B cell (primary cell): ENCODE measurements at regions not wholly inside any gene's neighbourhood (a gene's known extent, or its start where the extent isn't known, plus 50 kb on each side); places are given as distances from the start of the nearest gene placed in this dataset.

Experiments
- ATAC-seq: fragments of 200-7000 bp; cut with Tn5 transposase; one replicate; pipeline ENCODE4 v1.10.0; 2021; ENCODE audit warnings: low read depth, mild to moderate bottlenecking, moderate number of reproducible peaks, moderate library complexity
- CTCF ChIA-PET: fragments of 350-600 bp; sonication (Branson Sonifier 250); formaldehyde crosslinking; loops from one replicate; lab custom pipeline; 2021; ENCODE audit warnings: antibody characterized with exemption, inconsistent platforms; lab: Charles Lee
- POLR2A ChIA-PET: fragments of 350-600 bp; sonication (Branson Sonifier 250); formaldehyde crosslinking; loops from one replicate; lab custom pipeline; 2021; ENCODE audit warnings: antibody characterized with exemption; lab: Charles Lee
- DNase-seq: peaks from one replicate; pipeline ENCODE4 v3.0.0; 2013
- H2AFZ ChIP-seq: 2 replicates; pipeline ENCODE4 v1.6.1; 2012; ENCODE audit warnings: mild to moderate bottlenecking, low read depth, low read length; ENCODE audit not compliant: insufficient read depth, poor library complexity, severe bottlenecking
- H3K27ac ChIP-seq, 2 donors: 1 replicate in 1 of 2; 2 replicates in 1 of 2; pipeline ENCODE4 v1.5.1; 2012 to 2013; ENCODE audit warnings: low read length in 2 of 2, mild to moderate bottlenecking in 2 of 2, moderate library complexity in 1 of 2
- H3K27me3 ChIP-seq, 4 experiments: fragments of 200-600 bp in 1 of 4; sonication (generic) in 1 of 4; replicated peaks in 1 of 4; 1 replicate in 2 of 4; 2 replicates in 2 of 4; pipeline versions ENCODE4 v1.6.1 to v1.7.0; 2013 to 2016; ENCODE audit warnings: low read length in 3 of 4, mild to moderate bottlenecking in 2 of 4, mixed read lengths in 1 of 4, moderate library complexity in 1 of 4; ENCODE audit not compliant: insufficient read depth in 4 of 4, control insufficient read depth in 3 of 4; ENCODE audit errors: control extremely low read depth in 1 of 4
- H3K36me3 ChIP-seq, 2 experiments: replicated peaks in 1 of 2; 1 replicate in 1 of 2; 2 replicates in 1 of 2; pipeline versions ENCODE4 v1.6.1 to v1.7.1; 2013; ENCODE audit warnings: low read length in 1 of 2; ENCODE audit not compliant: insufficient read depth in 2 of 2, control insufficient read depth in 1 of 2; ENCODE audit errors: control extremely low read depth in 1 of 2, extremely low read depth in 1 of 2
- H3K4me1 ChIP-seq, 2 donors: fragments of 200-600 bp in 1 of 2; sonication (generic) in 1 of 2; 1 replicate in 1 of 2; 2 replicates in 1 of 2; pipeline versions ENCODE4 v1.5.1 to v1.6.1; 2013 to 2017; ENCODE audit warnings: low read length in 2 of 2; ENCODE audit not compliant: control insufficient read depth in 2 of 2, insufficient read depth in 2 of 2
- H3K4me2 ChIP-seq: replicated peaks from 2 replicates; pipeline ENCODE3; 2012; ENCODE audit warnings: mild to moderate bottlenecking, low read depth, low read length; ENCODE audit not compliant: poor library complexity, severe bottlenecking
- H3K4me3 ChIP-seq, 5 experiments: fragments of 200-600 bp in 1 of 5; sonication (generic) in 1 of 5; 1 replicate in 3 of 5; 2 replicates in 2 of 5; pipeline versions ENCODE4 v1.5.1 to v1.7.0; 2011 to 2016; ENCODE audit warnings: low read length in 4 of 5, mild to moderate bottlenecking in 4 of 5, low read depth in 2 of 5, control low read depth in 1 of 5, moderate library complexity in 1 of 5; ENCODE audit not compliant: insufficient read depth in 1 of 5; ENCODE audit errors: control extremely low read depth in 1 of 5, extremely low read depth in 1 of 5
- H3K79me2 ChIP-seq: fragments of 200-600 bp; sonication (generic); one replicate; pipeline ENCODE4 v1.6.0; 2016; ENCODE audit warnings: low read length; ENCODE audit not compliant: control insufficient read depth, insufficient read depth
- H3K9ac ChIP-seq: fragments of 200-600 bp; sonication (generic); 2 replicates; pipeline ENCODE4 v1.6.1; 2017; ENCODE audit warnings: mild to moderate bottlenecking, low read length, moderate library complexity
- H3K9me3 ChIP-seq, 3 donors: one replicate each; pipeline versions ENCODE4 v1.6.1 to v1.7.1; 2013; ENCODE audit warnings: low read length in 2 of 3; ENCODE audit not compliant: control insufficient read depth in 2 of 3, insufficient read depth in 1 of 3; ENCODE audit errors: control extremely low read depth in 1 of 3
- H4K20me1 ChIP-seq: 2 replicates; pipeline ENCODE4 v1.6.0; 2012; ENCODE audit warnings: mild to moderate bottlenecking, low read length; ENCODE audit not compliant: insufficient read depth, control insufficient read depth, poor library complexity, severe bottlenecking
- H3K27ac Mint-ChIP-seq: one replicate; pipeline ENCODE4 v1.8.0; 2021; ENCODE audit warnings: mixed read lengths
- H3K27me3 Mint-ChIP-seq: one replicate; pipeline ENCODE4 v1.8.0; 2021; ENCODE audit warnings: mixed read lengths
- H3K4me1 Mint-ChIP-seq: one replicate; pipeline ENCODE4 v1.8.0; 2021; ENCODE audit warnings: mixed read lengths
- H3K4me3 Mint-ChIP-seq: one replicate; pipeline ENCODE4 v1.8.0; 2021; ENCODE audit warnings: mixed read lengths
- H3K9me3 Mint-ChIP-seq: one replicate; pipeline ENCODE4 v1.8.0; 2022; ENCODE audit warnings: mixed read lengths; ENCODE audit not compliant: insufficient read depth
- EZH2 ChIP-seq: IDR thresholded peaks from 2 replicates; pipeline ENCODE4 v1.6.1; 2012; ENCODE audit warnings: borderline replicate concordance, low read depth, mild to moderate bottlenecking, moderate library complexity, low read length; ENCODE audit not compliant: insufficient read depth, poor library complexity, severe bottlenecking
- WGBS: methylation state at CpG from one replicate; pipeline ENCODE4 v1.1.5; 2013; ENCODE audit warnings: missing lambda C conversion rate; ENCODE audit not compliant: insufficient coverage; 5-methylcytosine and 5-hydroxymethylcytosine counted together
- intact Hi-C: fragments of 100-400 bp; cut with micrococcal nuclease; formaldehyde crosslinking; loops from one replicate; pipeline ENCODE4 v1.10.0; 2022
- TF ChIP-seq, protein P1 (sequence below): fragments of 200-600 bp; IDR thresholded peaks from one replicate; pipeline ENCODE4 v1.8.0; 2022; ENCODE audit warnings: antibody characterized with exemption, mild to moderate bottlenecking

DNA sequence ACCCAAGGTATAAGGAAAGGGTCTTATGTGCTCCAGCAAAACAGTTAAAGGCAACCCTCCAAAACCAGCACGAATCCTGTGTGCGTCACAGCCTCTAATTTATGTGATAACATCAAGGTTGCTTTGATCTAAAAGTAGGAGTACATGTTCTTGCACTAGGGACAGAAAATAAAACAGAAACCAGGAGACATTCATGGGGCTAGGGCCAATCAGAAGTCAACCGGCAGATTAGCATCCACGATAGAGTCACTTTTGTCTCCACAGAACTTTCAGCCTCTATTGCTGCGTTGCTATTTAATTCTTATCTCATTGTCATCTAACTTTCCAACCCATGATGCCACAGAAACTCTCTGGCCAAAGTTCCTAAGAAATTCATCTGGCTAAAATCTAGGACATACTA lies 178.8 kb upstream of the PTCHD4 start:
- Histone ChIP-seq H3K79me2 (no peaks in the 10 kb centered on the region), H4K20me1 (no peaks in the 10 kb centered on the region), H3K27me3 (no peaks in the 10 kb centered on the region), H3K36me3 (no peaks in the 10 kb centered on the region), H2AFZ (no peak overlapping the region), H3K27ac (no peak overlapping the region), H3K9me3 (peaks cover 0 to 14% (median 0%) of the 10 kb centered on the region in 3 donors), H3K4me2 (no peak overlapping the region), H3K9ac (no peak overlapping the region), H3K4me1 (no peaks in the 10 kb centered on the region), H3K4me3 (no peak overlapping the region)
- H3K27me3 Mint-ChIP-seq, result no peaks in the 10 kb centered on the region
- no peak for DNase-seq
- no peak overlapping the region for H3K27ac Mint-ChIP-seq
- no peaks in the 10 kb centered on the region for H3K4me1 Mint-ChIP-seq
- CTCF ChIA-PET, result no interaction called here
- TF ChIP-seq, protein P1, sequence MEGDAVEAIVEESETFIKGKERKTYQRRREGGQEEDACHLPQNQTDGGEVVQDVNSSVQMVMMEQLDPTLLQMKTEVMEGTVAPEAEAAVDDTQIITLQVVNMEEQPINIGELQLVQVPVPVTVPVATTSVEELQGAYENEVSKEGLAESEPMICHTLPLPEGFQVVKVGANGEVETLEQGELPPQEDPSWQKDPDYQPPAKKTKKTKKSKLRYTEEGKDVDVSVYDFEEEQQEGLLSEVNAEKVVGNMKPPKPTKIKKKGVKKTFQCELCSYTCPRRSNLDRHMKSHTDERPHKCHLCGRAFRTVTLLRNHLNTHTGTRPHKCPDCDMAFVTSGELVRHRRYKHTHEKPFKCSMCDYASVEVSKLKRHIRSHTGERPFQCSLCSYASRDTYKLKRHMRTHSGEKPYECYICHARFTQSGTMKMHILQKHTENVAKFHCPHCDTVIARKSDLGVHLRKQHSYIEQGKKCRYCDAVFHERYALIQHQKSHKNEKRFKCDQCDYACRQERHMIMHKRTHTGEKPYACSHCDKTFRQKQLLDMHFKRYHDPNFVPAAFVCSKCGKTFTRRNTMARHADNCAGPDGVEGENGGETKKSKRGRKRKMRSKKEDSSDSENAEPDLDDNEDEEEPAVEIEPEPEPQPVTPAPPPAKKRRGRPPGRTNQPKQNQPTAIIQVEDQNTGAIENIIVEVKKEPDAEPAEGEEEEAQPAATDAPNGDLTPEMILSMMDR, result no peak
- no peak for TF ChIP-seq EZH2
- H3K9me3 Mint-ChIP-seq, result peaks cover 3% of the 10 kb centered on the region
- intact Hi-C loops, result no loop called here
- no peak overlapping the region for H3K4me3 Mint-ChIP-seq
- WGBS, result 91% methylated on average over 5 of the region's 5 CpGs
- POLR2A ChIA-PET, result no interaction called here
- ATAC-seq, result no peak

GRCh38 chr6:48281217-48281616 lies 170.2 kb upstream of the PTCHD4 start:
- Histone ChIP-seq H3K27me3 (no peaks in the 10 kb centered on the region), H3K9me3 (no peaks in the 10 kb centered on the region), H3K4me3 (no peak overlapping the region), H3K9ac (no peak overlapping the region), H2AFZ (no peak overlapping the region), H3K36me3 (no peaks in the 10 kb centered on the region), H3K79me2 (no peaks in the 10 kb centered on the region), H4K20me1 (no peaks in the 10 kb centered on the region), H3K27ac (no peak overlapping the region), H3K4me2 (no peak overlapping the region), H3K4me1 (no peaks in the 10 kb centered on the region)
- no peak overlapping the region for H3K27ac Mint-ChIP-seq
- ATAC-seq (no peak), DNase-seq (no peak)
- no peaks in the 10 kb centered on the region for H3K4me1 Mint-ChIP-seq
- H3K4me3 Mint-ChIP-seq, result no peak overlapping the region
- no CpG with 5 or more reads among the region's 1 CpG for WGBS
- ChIA-PET POLR2A (no interaction called here), CTCF (no interaction called here)
- TF ChIP-seq EZH2, result no peak
- TF ChIP-seq, protein P1, result no peak
- H3K27me3 Mint-ChIP-seq, result no peaks in the 10 kb centered on the region
- H3K9me3 Mint-ChIP-seq, result peaks cover 12% of the 10 kb centered on the region
- intact Hi-C loops, result no loop called here
